ENCODE measurements at regions not wholly inside any gene's neighbourhood (a gene's known extent, or its start where the extent isn't known, plus 50 kb on each side); places are given as distances from the start of the nearest gene placed in this dataset.
"Not testable (repeated sequence)": the region's sequence is repeated elsewhere in the genome, so short reads cannot be mapped to it uniquely, and the experiment has no call there.

GRCh38 chr3:70736009-70736408 lies 423.6 kb upstream of the MDFIC2 start:
- DNase-seq = peak; percentile 48

- DNase-seq = no peak
These were observed 422.3 kb upstream of the MDFIC2 start for GRCh38 chr3:70734756-70735155.

GRCh38 chr3:70731046-70731445 lies 418.6 kb upstream of the MDFIC2 start:
- no peak for DNase-seq

- no peak for DNase-seq
These were observed 417.4 kb upstream of the MDFIC2 start for GRCh38 chr3:70729845-70730244.

- peak; percentile 30 for DNase-seq
These were observed 415.9 kb upstream of the MDFIC2 start for GRCh38 chr3:70728311-70728710.

GRCh38 chr3:70726961-70727360 lies 414.5 kb upstream of the MDFIC2 start:
- peak; percentile 70 for DNase-seq

GRCh38 chr3:70726096-70726938 lies 413.9 kb upstream of the MDFIC2 start:
- DNase-seq = peak; percentile 34

GRCh38 chr3:70722018-70722417 lies 409.6 kb upstream of the MDFIC2 start:
- DNase-seq = no peak

- DNase-seq = peak; percentile 53
These were observed 404.4 kb upstream of the MDFIC2 start for GRCh38 chr3:70716832-70717231.

- no peak for DNase-seq
These were observed 400.1 kb upstream of the MDFIC2 start for GRCh38 chr3:70712449-70713082.

GRCh38 chr3:70703305-70704102 lies 391.1 kb upstream of the MDFIC2 start:
- no peak for DNase-seq

GRCh38 chr3:70702132-70702531 lies 389.7 kb upstream of the MDFIC2 start:
- no peak for DNase-seq

- DNase-seq = peak; percentile 31
These were observed 372.3 kb upstream of the MDFIC2 start for GRCh38 chr3:70684701-70685100.

- DNase-seq = not testable (repeated sequence)
These were observed 363.4 kb upstream of the MDFIC2 start for GRCh38 chr3:70675810-70676209.

GRCh38 chr3:70658513-70659310 lies 346.3 kb upstream of the MDFIC2 start:
- no peak for DNase-seq

- DNase-seq = no peak
These were observed 345.0 kb upstream of the MDFIC2 start for GRCh38 chr3:70657454-70657853.

GRCh38 chr3:70647823-70648222 lies 335.4 kb upstream of the MDFIC2 start:
- DNase-seq = no peak

GRCh38 chr3:70647094-70647493 lies 334.7 kb upstream of the MDFIC2 start:
- no peak for DNase-seq

GRCh38 chr3:70646635-70647034 lies 334.2 kb upstream of the MDFIC2 start:
- no peak for DNase-seq

GRCh38 chr3:70640481-70640880 lies 328.0 kb upstream of the MDFIC2 start:
- no peak for DNase-seq

GRCh38 chr3:70635301-70635700 lies 322.9 kb upstream of the MDFIC2 start:
- DNase-seq = no peak

- DNase-seq = no peak
These were observed 319.4 kb upstream of the MDFIC2 start for GRCh38 chr3:70631716-70632307.
